Spleen (tissue), 7 donors: ENCODE measurements at regions not wholly inside any gene's neighbourhood (a gene's known extent, or its start where the extent isn't known, plus 50 kb on each side); places are given as distances from the start of the nearest gene placed in this dataset.

Experiments
- POLR2A ChIP-seq, 3 donors: fragments of 450-650 bp; IDR thresholded peaks; one replicate each; pipeline ENCODE4 v1.5.1; 2017; ENCODE audit warnings: antibody characterized with exemption in 3 of 3, mild to moderate bottlenecking in 1 of 3
- POLR2AphosphoS5 ChIP-seq, 3 donors: sonication (generic); formaldehyde crosslinking; IDR thresholded peaks; one replicate each; pipeline ENCODE4 v1.5.1; 2017; ENCODE audit warnings: antibody characterized with exemption in 3 of 3
- TF ChIP-seq, protein P1 (sequence below), 11 experiments: fragments of 200-600 bp in 7 of 11; fragments of 450-650 bp in 4 of 11; sonication (generic) in 4 of 11; IDR thresholded peaks in 8 of 11; conservative IDR thresholded peaks in 3 of 11; 1 replicate in 7 of 11; 2 replicates in 4 of 11; pipeline versions ENCODE4 v1.4.0 to v1.8.0; 2016 to 2021; ENCODE audit warnings: antibody characterized with exemption in 11 of 11, inconsistent platforms in 4 of 11, mild to moderate bottlenecking in 1 of 11
- donor health status: DM: no; HTN: no; CAD: no; lungs with moderate emphysema.
- donor health status: DM: no; HTN: no; CAD: no.
- donor health status: DM: no; HTN: no; CAD: no.

- TF ChIP-seq POLR2A (IDR thresholded peaks at IDR 0.05): no peak
- TF ChIP-seq, protein P1, sequence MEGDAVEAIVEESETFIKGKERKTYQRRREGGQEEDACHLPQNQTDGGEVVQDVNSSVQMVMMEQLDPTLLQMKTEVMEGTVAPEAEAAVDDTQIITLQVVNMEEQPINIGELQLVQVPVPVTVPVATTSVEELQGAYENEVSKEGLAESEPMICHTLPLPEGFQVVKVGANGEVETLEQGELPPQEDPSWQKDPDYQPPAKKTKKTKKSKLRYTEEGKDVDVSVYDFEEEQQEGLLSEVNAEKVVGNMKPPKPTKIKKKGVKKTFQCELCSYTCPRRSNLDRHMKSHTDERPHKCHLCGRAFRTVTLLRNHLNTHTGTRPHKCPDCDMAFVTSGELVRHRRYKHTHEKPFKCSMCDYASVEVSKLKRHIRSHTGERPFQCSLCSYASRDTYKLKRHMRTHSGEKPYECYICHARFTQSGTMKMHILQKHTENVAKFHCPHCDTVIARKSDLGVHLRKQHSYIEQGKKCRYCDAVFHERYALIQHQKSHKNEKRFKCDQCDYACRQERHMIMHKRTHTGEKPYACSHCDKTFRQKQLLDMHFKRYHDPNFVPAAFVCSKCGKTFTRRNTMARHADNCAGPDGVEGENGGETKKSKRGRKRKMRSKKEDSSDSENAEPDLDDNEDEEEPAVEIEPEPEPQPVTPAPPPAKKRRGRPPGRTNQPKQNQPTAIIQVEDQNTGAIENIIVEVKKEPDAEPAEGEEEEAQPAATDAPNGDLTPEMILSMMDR (IDR thresholded peaks at IDR 0.05 in 8 of 11, conservative IDR thresholded peaks at IDR 0.05 in 3 of 11): no peak
- no peak for TF ChIP-seq POLR2AphosphoS5 (IDR thresholded peaks at IDR 0.05)
Measured at GRCh38 chr7:24029068-24029467, 254.9 kb upstream of the NPY start.
